ENCODE measurements at regions not wholly inside any gene's neighbourhood (a gene's known extent, or its start where the extent isn't known, plus 50 kb on each side); places are given as distances from the start of the nearest gene placed in this dataset.

DNA sequence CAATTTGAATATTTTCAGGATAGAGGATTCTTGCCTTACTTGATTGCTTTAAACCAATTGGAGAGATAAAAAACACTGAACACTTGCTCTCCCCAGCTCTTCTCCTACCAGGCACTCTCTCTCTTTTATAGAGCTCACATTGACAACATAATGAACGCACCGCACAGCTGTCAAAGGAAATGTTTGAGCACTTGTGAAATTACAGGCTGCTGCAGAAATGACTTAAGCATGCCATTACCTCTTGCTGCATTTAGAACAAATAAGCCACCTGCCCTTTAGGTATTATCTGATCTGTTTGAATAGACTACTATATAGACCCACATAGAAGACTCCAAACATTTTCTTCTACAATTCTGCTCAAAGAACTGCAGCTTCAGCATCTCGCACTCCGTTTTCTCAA lies 227.7 kb downstream of the C4orf33 start:
- Mint-ChIP-seq H3K27ac (ENCODE audit: unreplicated experiment) (no peak overlapping the region), H3K36me3 (ENCODE audit: low read depth) (no peaks in the 10 kb centered on the region), H3K27me3 (ENCODE audit: low read depth) (peaks cover 29% of the 10 kb centered on the region), H3K4me1 (ENCODE audit: low read depth) (peaks cover 7% of the 10 kb centered on the region), H3K9me3 (ENCODE audit: low read depth) (no peaks in the 10 kb centered on the region), H3K4me3 (ENCODE audit: unreplicated experiment) (no peak overlapping the region)
- no peak for DNase-seq (ENCODE audit: low spot score)
- TF ChIP-seq, protein P1, sequence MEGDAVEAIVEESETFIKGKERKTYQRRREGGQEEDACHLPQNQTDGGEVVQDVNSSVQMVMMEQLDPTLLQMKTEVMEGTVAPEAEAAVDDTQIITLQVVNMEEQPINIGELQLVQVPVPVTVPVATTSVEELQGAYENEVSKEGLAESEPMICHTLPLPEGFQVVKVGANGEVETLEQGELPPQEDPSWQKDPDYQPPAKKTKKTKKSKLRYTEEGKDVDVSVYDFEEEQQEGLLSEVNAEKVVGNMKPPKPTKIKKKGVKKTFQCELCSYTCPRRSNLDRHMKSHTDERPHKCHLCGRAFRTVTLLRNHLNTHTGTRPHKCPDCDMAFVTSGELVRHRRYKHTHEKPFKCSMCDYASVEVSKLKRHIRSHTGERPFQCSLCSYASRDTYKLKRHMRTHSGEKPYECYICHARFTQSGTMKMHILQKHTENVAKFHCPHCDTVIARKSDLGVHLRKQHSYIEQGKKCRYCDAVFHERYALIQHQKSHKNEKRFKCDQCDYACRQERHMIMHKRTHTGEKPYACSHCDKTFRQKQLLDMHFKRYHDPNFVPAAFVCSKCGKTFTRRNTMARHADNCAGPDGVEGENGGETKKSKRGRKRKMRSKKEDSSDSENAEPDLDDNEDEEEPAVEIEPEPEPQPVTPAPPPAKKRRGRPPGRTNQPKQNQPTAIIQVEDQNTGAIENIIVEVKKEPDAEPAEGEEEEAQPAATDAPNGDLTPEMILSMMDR (IDR thresholded peaks at IDR 0.05) = no peak

DNA sequence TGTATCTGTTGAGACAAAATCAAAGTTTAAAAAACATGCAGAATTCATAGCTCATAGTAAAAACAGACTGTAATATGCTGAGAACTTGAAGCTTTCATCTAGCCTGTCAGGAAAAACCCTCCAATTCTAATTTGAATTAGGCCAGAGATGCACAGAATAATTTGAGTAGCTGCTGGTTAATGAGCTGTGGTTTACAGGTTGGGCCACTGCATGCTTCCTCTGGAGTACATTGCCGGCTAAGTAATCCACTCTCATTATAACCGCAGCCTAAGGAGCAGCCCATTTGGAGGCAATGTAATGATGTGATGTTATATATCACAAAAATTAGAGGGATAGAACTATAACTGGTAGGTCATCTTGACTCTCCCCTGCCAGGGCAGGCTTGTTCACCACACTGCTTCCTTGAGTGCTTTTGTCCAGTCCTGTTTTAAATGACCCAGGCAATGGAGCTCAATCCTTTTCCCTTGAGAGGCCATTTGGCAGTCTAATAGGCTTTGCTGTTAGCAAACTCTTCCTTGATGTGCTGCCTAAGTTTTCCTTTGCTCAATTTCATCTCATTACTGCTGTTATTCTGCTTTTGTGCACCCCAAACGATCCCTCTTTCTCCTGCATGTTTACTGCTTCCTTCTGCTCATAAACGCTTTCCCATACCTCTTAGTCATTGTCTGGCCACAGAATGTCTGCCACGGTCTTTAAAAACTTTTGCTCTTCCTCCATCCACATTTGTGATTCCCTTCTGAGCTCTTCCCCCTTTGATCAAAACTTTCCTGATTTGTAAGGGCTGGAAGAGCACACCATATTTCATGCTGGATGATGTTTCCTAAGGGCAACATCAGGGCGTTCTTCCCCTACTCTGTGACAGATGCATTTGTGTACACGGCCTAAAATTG lies 230.9 kb downstream of the C4orf33 start:
- no peak for DNase-seq (ENCODE audit: low spot score)
- Mint-ChIP-seq H3K9me3 (ENCODE audit: low read depth) (no peaks in the 10 kb centered on the region), H3K4me1 (ENCODE audit: low read depth) (peaks cover 7% of the 10 kb centered on the region), H3K36me3 (ENCODE audit: low read depth) (no peaks in the 10 kb centered on the region), H3K27me3 (ENCODE audit: low read depth) (peaks cover 30% of the 10 kb centered on the region), H3K27ac (ENCODE audit: unreplicated experiment) (no peak overlapping the region), H3K4me3 (ENCODE audit: unreplicated experiment) (no peak overlapping the region)
- TF ChIP-seq, protein P1 (IDR thresholded peaks at IDR 0.05) = no peak

DNA sequence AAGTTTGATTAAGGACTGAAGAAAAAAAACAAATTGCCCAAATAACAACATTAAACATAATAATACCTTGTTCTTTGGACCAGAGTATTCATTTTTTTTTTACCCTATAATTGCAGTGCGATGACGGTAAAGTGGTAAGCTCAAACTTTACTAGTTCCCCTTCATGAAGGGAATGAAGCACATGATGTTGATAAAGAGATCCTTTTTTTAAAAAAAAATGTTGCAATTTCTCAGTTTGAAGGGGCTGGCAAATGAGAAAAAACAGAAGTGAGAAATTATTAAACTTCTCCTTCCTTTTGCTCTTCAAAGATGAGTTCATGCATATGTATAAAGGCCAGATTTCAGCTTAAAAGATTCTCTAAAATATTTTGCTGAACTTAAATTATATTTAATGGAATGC lies 231.7 kb downstream of the C4orf33 start:
- Mint-ChIP-seq H3K27me3 (ENCODE audit: low read depth) (peaks cover 26% of the 10 kb centered on the region), H3K36me3 (ENCODE audit: low read depth) (no peaks in the 10 kb centered on the region), H3K4me3 (ENCODE audit: unreplicated experiment) (no peak overlapping the region), H3K27ac (ENCODE audit: unreplicated experiment) (no peak overlapping the region), H3K4me1 (ENCODE audit: low read depth) (peaks cover 4% of the 10 kb centered on the region), H3K9me3 (ENCODE audit: low read depth) (no peaks in the 10 kb centered on the region)
- TF ChIP-seq, protein P1 (IDR thresholded peaks at IDR 0.05) = no peak
- no peak for DNase-seq (ENCODE audit: low spot score)

DNA sequence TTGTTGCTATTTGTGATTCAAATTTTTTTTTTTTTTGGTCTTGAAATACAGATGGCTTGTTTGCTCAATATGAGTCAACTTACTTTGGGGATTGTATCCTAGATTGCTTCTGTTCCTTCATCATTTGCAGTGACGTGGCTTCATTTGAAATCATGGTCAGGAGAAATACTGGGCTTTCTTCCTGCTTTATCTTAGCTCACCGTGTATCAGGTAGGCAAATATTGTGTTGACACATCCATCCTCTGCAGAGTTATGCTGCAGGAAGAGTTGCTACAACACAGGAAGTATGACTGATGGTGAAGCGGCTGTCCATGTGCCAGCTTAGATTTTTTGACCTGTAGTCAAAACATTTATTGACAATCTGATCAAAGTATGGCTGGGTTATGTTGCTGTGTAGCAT lies 232.2 kb downstream of the C4orf33 start:
- peaks cover 26% of the 10 kb centered on the region for H3K27me3 Mint-ChIP-seq (ENCODE audit: low read depth)
- no peak overlapping the region for H3K27ac Mint-ChIP-seq (ENCODE audit: unreplicated experiment)
- TF ChIP-seq, protein P1 (IDR thresholded peaks at IDR 0.05) = no peak
- H3K36me3 Mint-ChIP-seq (ENCODE audit: low read depth) = no peaks in the 10 kb centered on the region
- no peak for DNase-seq (ENCODE audit: low spot score)
- H3K4me1 Mint-ChIP-seq (ENCODE audit: low read depth) = no peaks in the 10 kb centered on the region
- no peak overlapping the region for H3K4me3 Mint-ChIP-seq (ENCODE audit: unreplicated experiment)
- H3K9me3 Mint-ChIP-seq (ENCODE audit: low read depth) = no peaks in the 10 kb centered on the region

DNA sequence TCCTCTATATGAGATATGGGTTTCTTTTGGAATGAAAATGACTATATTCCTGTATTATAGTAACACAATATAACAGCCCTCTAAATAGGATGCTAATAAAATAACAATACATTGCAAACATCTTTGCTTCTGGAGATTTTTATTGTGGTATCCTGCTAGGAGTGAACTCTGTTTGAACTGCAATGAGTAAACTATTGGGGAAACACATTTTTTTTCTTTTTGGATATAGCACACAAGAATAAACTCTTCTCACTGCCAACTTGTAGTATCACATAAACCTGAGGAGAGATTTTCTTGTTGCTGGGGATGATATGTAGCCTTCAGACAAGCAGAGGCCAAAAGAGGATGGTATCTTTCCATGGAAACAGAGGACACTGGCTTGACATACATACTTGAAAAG lies 238.2 kb downstream of the C4orf33 start:
- DNase-seq (ENCODE audit: low spot score) = no peak
- H3K4me3 Mint-ChIP-seq (ENCODE audit: unreplicated experiment) = no peak overlapping the region
- no peak overlapping the region for H3K27ac Mint-ChIP-seq (ENCODE audit: unreplicated experiment)
- H3K36me3 Mint-ChIP-seq (ENCODE audit: low read depth) = no peaks in the 10 kb centered on the region
- peaks cover 19% of the 10 kb centered on the region for H3K4me1 Mint-ChIP-seq (ENCODE audit: low read depth)
- H3K27me3 Mint-ChIP-seq (ENCODE audit: low read depth) = peaks cover 8% of the 10 kb centered on the region
- TF ChIP-seq, protein P1 (IDR thresholded peaks at IDR 0.05) = no peak
- H3K9me3 Mint-ChIP-seq (ENCODE audit: low read depth) = no peaks in the 10 kb centered on the region

Measured in chondrocyte (in vitro differentiated cells).